NCI-H2171 (cell line): ENCODE measurements at regions not wholly inside any gene's neighbourhood (a gene's known extent, or its start where the extent isn't known, plus 50 kb on each side); places are given as distances from the start of the nearest gene placed in this dataset.
"Not testable (repeated sequence)": the region's sequence is repeated elsewhere in the genome, so short reads cannot be mapped to it uniquely, and the experiment has no call there.

Source experiments
- DNase-seq: peaks from one replicate; lab custom pipeline; 2025; lab: John Stamatoyannopoulos, UW

DNA sequence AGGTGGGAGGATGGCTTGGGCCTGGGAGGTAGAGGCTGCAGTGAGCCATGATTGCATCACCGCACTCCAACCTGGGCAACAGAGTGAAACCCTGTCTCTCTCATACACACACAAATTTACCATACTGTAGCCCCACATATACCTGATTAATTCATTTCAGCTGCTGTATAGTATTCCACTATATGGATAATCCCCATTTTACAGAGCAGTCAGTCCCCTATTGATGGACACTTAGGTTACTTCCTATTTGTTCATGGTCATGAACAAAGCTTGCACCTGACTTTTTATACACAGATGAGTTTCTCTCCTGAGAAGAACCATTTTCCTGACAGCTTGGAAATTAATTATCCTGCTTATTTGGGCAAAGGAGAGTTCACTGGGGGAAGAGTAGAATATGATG, 59.2 kb downstream of the EMX2 start:
- no peak for DNase-seq

DNA sequence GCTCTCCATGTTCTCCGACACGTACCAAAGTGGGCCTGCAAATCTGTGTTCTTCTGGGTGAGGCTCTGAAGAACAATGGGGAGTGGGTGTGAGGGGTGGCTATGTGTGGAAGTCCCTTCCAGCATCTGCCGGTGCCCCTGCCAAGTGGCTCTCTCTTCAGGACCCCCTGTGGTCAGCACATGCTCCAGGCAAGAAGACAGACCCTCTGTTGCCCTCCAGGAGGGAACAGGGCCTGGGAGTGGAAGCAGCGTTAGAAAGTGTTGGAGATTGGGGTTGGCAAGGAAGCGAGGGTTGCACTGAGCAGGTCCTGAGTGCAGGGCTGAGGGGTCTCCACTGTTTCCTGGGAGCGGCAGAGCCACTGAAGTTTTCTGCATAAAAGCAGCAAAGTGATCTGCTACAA, 60.5 kb downstream of the EMX2 start:
- DNase-seq = no peak

DNA sequence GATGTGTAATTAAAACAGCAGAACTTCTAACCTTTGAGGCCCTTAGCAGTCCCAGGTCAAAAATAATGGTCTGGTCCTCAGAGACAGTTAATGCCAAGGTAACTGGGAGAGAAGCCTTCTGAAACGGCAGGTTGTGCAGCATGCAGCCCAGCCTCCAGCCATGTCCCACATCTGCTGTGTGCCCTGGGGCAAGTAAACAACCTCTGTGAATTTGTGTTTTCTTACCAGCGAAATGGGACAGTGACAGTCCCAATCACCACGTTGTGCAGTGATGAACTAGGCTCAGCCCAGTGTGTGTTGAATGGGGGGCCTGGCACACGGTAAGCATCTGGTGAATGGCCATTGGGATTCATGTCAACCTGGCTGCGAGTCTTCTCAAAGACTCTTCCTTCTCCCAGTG, 61.2 kb downstream of the EMX2 start:
- no peak for DNase-seq

DNA sequence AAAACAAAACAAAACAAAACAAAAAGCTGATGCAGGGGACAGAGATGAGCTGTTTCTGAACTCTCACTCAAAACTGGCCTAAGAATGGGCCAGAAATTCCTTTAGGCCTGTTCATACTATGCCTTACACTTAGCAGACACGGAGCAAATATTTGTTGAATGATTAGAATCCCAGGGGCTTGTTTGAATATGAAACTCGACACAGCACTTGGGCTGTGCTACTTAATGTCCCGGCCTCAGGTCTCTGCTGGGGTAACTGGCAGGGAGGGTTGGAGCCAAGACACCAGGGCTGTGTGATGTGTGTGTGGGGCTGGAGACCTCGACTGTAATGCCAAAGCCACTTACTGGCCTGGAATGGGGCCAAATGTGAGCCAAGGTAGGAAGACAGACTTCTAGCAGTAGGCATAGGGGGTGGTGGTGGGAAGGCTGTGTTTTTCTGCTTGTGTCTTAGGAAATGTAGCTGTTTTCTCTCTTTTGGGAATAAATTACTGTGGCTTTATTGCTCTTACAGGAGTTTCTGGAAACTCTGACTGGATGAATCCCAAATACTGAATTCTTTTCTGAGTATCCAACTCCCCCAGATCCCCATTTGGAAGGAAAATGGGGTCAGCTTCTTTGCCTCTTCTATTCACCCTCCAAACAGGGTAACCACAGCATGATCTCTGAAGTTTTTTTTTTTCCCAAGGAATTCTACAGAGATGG, 66.7 kb downstream of the EMX2 start:
- no peak for DNase-seq

- no peak for DNase-seq
Observed at GRCh38 chr10:117609796-117610170, 67.2 kb downstream of the EMX2 start.

GRCh38 chr10:117610321-117610720, 67.8 kb downstream of the EMX2 start:
- no peak for DNase-seq

GRCh38 chr10:117612113-117612512, 69.6 kb downstream of the EMX2 start:
- DNase-seq = no peak

DNA sequence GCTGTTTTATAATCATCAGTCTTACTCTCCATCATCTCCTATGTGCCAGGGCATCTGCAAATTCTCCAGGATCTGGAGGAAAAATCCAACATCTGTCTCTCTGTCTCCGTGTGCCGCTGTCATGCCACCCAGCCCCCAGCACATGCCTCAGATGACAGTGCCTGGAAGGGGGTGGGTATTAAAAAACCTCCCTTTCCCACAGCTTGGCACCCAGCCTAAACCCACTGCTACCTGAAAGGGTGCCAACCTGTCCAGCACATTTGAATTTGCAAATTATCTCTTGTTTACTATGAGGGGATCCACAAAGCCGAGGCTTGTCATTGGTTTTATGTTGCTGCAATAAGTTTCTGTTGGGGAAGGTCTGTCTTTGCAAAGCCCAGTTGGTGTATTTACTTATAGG, 73.1 kb downstream of the EMX2 start:
- DNase-seq = peak; percentile 55

DNA sequence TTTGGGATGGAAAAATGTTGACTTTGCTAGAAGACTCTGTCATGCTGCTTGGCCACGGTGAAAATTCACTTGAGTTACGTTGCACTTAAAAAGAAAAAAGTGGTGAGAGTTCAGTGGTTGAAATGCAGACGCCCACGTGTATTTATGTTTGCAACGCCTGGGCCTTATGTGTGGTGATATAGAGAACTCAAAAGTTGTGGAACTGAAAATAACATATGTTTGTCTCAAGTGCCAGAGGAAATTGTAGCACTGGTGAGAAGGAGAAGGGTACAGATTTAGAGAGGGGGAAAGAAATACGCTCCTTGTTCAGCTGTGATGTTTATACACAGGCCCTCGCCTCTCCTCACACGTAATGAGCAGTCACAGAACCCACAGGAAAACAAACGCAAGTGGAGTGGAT, 73.6 kb downstream of the EMX2 start:
- DNase-seq = no peak

GRCh38 chr10:117617086-117617485, 74.5 kb downstream of the EMX2 start:
- no peak for DNase-seq

- DNase-seq = no peak
Observed at GRCh38 chr10:117617659-117618058, 75.1 kb downstream of the EMX2 start.

GRCh38 chr10:117619223-117619622, 76.7 kb downstream of the EMX2 start:
- DNase-seq = no peak

- no peak for DNase-seq
Observed at GRCh38 chr10:117619707-117620405, 77.3 kb downstream of the EMX2 start.

DNA sequence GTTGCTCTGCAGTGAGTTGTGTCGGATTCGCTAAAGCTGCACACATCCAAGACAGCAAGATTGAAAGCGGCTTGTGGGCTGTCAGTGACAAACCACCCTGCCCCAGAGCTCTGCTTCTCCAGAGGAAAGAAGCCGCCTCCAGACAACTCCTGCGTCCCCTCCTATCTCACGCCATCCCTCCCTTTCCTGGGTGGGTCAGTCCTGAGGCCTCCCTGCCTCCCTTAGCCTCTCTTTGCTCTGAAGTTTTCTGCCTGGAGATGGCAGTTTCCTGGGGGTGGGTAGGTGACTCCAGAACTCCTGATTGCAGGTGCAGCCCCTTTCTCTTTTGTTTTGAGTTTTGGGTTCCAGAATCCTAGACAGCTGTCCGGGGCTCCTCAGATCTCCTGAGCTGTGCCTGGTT, 78.7 kb downstream of the EMX2 start:
- no peak for DNase-seq

DNA sequence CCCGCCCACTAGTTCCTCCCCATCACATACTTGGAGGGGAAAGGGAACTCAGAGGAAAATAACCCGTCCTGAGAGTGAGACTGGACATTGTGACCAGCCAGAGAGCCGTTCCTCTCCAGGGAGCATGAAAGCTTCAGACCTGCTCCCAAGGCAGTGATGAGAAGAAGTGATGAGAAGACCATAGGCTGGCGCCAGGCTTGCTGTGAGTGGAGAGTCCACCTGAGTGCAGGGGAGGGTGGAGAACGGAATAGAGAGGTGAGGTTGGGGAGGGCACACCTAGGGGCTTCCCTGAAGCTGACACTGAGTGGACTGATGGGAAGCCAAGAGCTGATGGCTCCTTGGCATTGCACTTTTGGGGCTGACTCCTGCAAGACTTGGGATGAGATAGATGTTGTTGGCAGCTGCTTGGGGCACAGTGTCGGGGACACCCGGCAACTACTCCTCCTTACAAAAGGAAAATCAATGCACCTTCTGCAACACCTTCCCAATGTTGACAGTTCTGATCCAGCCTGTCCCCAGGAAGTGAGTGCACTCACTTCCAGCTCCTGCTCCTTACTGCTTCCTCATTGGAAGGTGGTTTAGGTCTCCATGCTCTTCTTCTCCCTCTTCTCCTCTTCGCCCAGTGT, 79.4 kb downstream of the EMX2 start:
- DNase-seq = no peak

- DNase-seq = no peak
Observed at GRCh38 chr10:117622471-117623184, 80.1 kb downstream of the EMX2 start.

GRCh38 chr10:117626228-117626627, 83.7 kb downstream of the EMX2 start:
- no peak for DNase-seq

GRCh38 chr10:117627561-117627960, 85.0 kb downstream of the EMX2 start:
- peak; percentile 81 for DNase-seq

- DNase-seq = not testable (repeated sequence)
Observed at GRCh38 chr10:117629717-117630116, 87.2 kb downstream of the EMX2 start.

GRCh38 chr10:117631276-117632145, 89.0 kb downstream of the EMX2 start:
- DNase-seq = no peak

- DNase-seq = no peak
Observed at GRCh38 chr10:117632406-117632805, 89.9 kb downstream of the EMX2 start.

- DNase-seq = no peak
Observed at GRCh38 chr10:117635826-117636225, 93.3 kb downstream of the EMX2 start.
